GM23338 (cell line): ENCODE measurements at regions not wholly inside any gene's neighbourhood (a gene's known extent, or its start where the extent isn't known, plus 50 kb on each side); places are given as distances from the start of the nearest gene placed in this dataset.
"Not testable (repeated sequence)": the region's sequence is repeated elsewhere in the genome, so short reads cannot be mapped to it uniquely, and the experiment has no call there.

ENCODE experiments used
- CTCF ChIP-seq, 2 experiments: fragments of 200-600 bp in 1 of 2; sonication (generic) in 1 of 2; conservative IDR thresholded peaks; 2 replicates each; pipeline versions ENCODE4 v1.5.1 to v1.6.1; 2016 to 2017; ENCODE audit warnings: antibody characterized with exemption in 2 of 2, low read depth in 2 of 2, mild to moderate bottlenecking in 2 of 2, moderate library complexity in 1 of 2
- POLR2AphosphoS5 ChIP-seq: IDR thresholded peaks from 2 replicates; pipeline ENCODE4 v1.6.1; 2016; ENCODE audit warnings: antibody characterized with exemption, low read depth
- REST ChIP-seq: IDR thresholded peaks from one replicate; pipeline ENCODE4 v1.6.1; 2018; ENCODE audit warnings: antibody characterized with exemption; ENCODE audit not compliant: unreplicated experiment
- STAT1 ChIP-seq: IDR thresholded peaks from one replicate; pipeline ENCODE4 v1.6.1; 2016; ENCODE audit warnings: antibody characterized with exemption; ENCODE audit not compliant: unreplicated experiment

- TF ChIP-seq REST; POLR2AphosphoS5; CTCF (conservative IDR thresholded peaks at IDR 0.05; ENCODE audit: low read depth in 2 of 2); STAT1: not testable (repeated sequence)
Observed at GRCh38 chr9:67142392-67143107, 150.2 kb upstream of the SPATA31A3 start.
